ENCODE measurements at regions not wholly inside any gene's neighbourhood (a gene's known extent, or its start where the extent isn't known, plus 50 kb on each side); places are given as distances from the start of the nearest gene placed in this dataset.
A peak's percentile ranks its signal among the peaks of the same experiment; 100 is the strongest.

- 0 out of 2 replicates have a peak, but pooled peaks have one; percentile 25 for TF ChIP-seq CTCF (conservative IDR thresholded peaks at IDR 0.05; ENCODE audit: low read length)
- TF ChIP-seq EZH2phosphoT487 (IDR thresholded peaks at IDR 0.05; ENCODE audit: borderline replicate concordance, low read depth, low read length) = no peak
- no peak overlapping the region for H2AFZ ChIP-seq (ENCODE audit: low read length)
- H3K4me1 ChIP-seq (ENCODE audit: insufficient read depth, low read length, poor library complexity, severe bottlenecking) = no peaks in the 10 kb centered on the region
- no peak overlapping the region for H3K4me2 ChIP-seq (ENCODE audit: low read length)
- intact Hi-C loops (cut with micrococcal nuclease; ENCODE audit: unreplicated experiment) = no loop called here
- no peaks in the 10 kb centered on the region for H4K20me1 ChIP-seq (ENCODE audit: insufficient read depth, low read length)
- H3K36me3 ChIP-seq (ENCODE audit: insufficient read depth, low read length) = no peaks in the 10 kb centered on the region
- H3K9me3 ChIP-seq (ENCODE audit: low read length) = no peaks in the 10 kb centered on the region
- no peaks in the 10 kb centered on the region for H3K9me2 ChIP-seq (ENCODE audit: insufficient read depth, low read length)
- ChIA-PET CTCF (ENCODE audit: unreplicated experiment) (no interaction called here), POLR2A (no interaction called here)
- BruUV-seq (replicated peaks) = no TSS peak
- no peaks in the 10 kb centered on the region for H3K79me2 ChIP-seq (ENCODE audit: insufficient read depth, low read depth, low read length)
- H3K27ac ChIP-seq (ENCODE audit: low read depth, low read length, poor library complexity, severe bottlenecking) = no peak overlapping the region
- DNase-seq (ENCODE audit: low spot score) = no peak
- H3K4me3 ChIP-seq (ENCODE audit: low read depth, low read length, poor library complexity, severe bottlenecking) = no peak overlapping the region
These were observed 246.7 kb downstream of the CD109 start for GRCh38 chr6:73942592-73943186.

- TF ChIP-seq CTCF (conservative IDR thresholded peaks at IDR 0.05; ENCODE audit: low read length) = no peak
- no peak for TF ChIP-seq EZH2phosphoT487 (IDR thresholded peaks at IDR 0.05; ENCODE audit: borderline replicate concordance, low read depth, low read length)
These were observed 245.9 kb downstream of the CD109 start for GRCh38 chr6:73941892-73942291.

GRCh38 chr6:73937805-73938204 is 241.8 kb downstream of the CD109 start:
- no peaks in the 10 kb centered on the region for H3K9me3 ChIP-seq (ENCODE audit: low read length)
- intact Hi-C loops (cut with micrococcal nuclease; ENCODE audit: unreplicated experiment) = no loop called here
- TF ChIP-seq EZH2phosphoT487 (IDR thresholded peaks at IDR 0.05; ENCODE audit: borderline replicate concordance, low read depth, low read length) = no peak
- no peak for TF ChIP-seq CTCF (conservative IDR thresholded peaks at IDR 0.05; ENCODE audit: low read length)
- POLR2A ChIA-PET = interaction anchor here (1.0 kb wide), 1 partner anchor 9 kb away, joined by 4 read pairs; no protein-coding TSS in a partner anchor
- H3K4me2 ChIP-seq (ENCODE audit: low read length) = no peak overlapping the region
- no peaks in the 10 kb centered on the region for H3K4me1 ChIP-seq (ENCODE audit: insufficient read depth, low read length, poor library complexity, severe bottlenecking)
- no TSS peak for BruUV-seq (replicated peaks)
- no peak overlapping the region for H3K27ac ChIP-seq (ENCODE audit: low read depth, low read length, poor library complexity, severe bottlenecking)
- no peaks in the 10 kb centered on the region for H3K36me3 ChIP-seq (ENCODE audit: insufficient read depth, low read length)
- no peaks in the 10 kb centered on the region for H3K79me2 ChIP-seq (ENCODE audit: insufficient read depth, low read depth, low read length)
- H2AFZ ChIP-seq (ENCODE audit: low read length) = no peak overlapping the region
- H3K9me2 ChIP-seq (ENCODE audit: insufficient read depth, low read length) = no peaks in the 10 kb centered on the region
- no peak for DNase-seq (ENCODE audit: low spot score)
- CTCF ChIA-PET (ENCODE audit: unreplicated experiment) = no interaction called here
- no peak overlapping the region for H3K4me3 ChIP-seq (ENCODE audit: low read depth, low read length, poor library complexity, severe bottlenecking)
- no peaks in the 10 kb centered on the region for H4K20me1 ChIP-seq (ENCODE audit: insufficient read depth, low read length)

More at GRCh38 chr6:73941892-73942291, 245.9 kb downstream of the CD109 start:
- DNase-seq (ENCODE audit: low spot score) = no peak
- no TSS peak for BruUV-seq (replicated peaks)
- no peaks in the 10 kb centered on the region for H3K79me2 ChIP-seq (ENCODE audit: insufficient read depth, low read depth, low read length)
- no peak overlapping the region for H2AFZ ChIP-seq (ENCODE audit: low read length)
- no peaks in the 10 kb centered on the region for H3K4me1 ChIP-seq (ENCODE audit: insufficient read depth, low read length, poor library complexity, severe bottlenecking)
- no peak overlapping the region for H3K4me3 ChIP-seq (ENCODE audit: low read depth, low read length, poor library complexity, severe bottlenecking)
- no peaks in the 10 kb centered on the region for H3K36me3 ChIP-seq (ENCODE audit: insufficient read depth, low read length)
- intact Hi-C loops (cut with micrococcal nuclease; ENCODE audit: unreplicated experiment) = no loop called here
- CTCF ChIA-PET (ENCODE audit: unreplicated experiment) = no interaction called here
- H4K20me1 ChIP-seq (ENCODE audit: insufficient read depth, low read length) = no peaks in the 10 kb centered on the region
- no peaks in the 10 kb centered on the region for H3K9me3 ChIP-seq (ENCODE audit: low read length)
- H3K9me2 ChIP-seq (ENCODE audit: insufficient read depth, low read length) = no peaks in the 10 kb centered on the region
- H3K4me2 ChIP-seq (ENCODE audit: low read length) = no peak overlapping the region
- POLR2A ChIA-PET = no interaction called here
- no peak overlapping the region for H3K27ac ChIP-seq (ENCODE audit: low read depth, low read length, poor library complexity, severe bottlenecking)
